COLO829 (cell line): ENCODE measurements at regions not wholly inside any gene's neighbourhood (a gene's known extent, or its start where the extent isn't known, plus 50 kb on each side); places are given as distances from the start of the nearest gene placed in this dataset.

Experiments
- DNase-seq: peaks from one replicate; pipeline ENCODE4 v3.0.0; 2012; ENCODE audit warnings: low spot score

DNA sequence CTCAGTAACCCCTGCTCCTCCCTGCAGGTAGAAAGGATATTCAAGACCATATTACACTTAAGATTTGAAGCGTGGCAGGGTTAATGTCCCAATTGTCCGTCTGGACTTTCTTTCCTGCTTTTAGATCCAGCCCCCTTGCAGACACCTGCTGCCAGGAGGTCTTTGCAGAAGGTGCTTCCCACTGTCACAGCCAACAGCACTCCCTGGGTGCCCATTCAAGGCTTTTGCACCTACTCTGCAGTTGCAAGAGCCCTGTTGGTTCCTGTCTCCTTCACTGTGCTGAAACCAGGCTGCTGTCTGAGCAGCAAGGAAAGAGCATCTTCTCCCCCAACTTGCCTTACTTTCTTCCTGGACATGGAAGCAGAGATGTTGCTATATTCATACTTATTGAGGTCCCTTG is 1043.0 kb upstream of the POU3F3 start:
- no peak for DNase-seq

DNA sequence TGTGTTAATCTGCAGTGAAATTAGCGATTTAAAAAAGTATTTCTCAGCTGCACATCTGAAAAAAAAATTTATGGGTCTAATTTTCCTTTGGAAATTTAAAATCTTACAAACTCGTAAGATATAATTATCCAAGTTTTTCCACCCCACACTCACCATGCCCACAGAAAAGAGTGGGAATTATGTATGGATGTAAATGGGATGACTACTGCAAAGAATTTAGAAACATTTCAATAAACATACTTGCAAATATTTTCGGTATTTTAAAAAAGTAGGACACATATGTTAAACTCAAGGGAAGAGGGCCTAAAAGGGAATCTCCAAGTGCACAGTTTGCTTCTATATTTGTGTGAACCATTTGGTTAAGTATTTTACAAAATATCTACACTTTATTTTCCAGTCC is 1039.9 kb upstream of the POU3F3 start:
- no peak for DNase-seq

DNA sequence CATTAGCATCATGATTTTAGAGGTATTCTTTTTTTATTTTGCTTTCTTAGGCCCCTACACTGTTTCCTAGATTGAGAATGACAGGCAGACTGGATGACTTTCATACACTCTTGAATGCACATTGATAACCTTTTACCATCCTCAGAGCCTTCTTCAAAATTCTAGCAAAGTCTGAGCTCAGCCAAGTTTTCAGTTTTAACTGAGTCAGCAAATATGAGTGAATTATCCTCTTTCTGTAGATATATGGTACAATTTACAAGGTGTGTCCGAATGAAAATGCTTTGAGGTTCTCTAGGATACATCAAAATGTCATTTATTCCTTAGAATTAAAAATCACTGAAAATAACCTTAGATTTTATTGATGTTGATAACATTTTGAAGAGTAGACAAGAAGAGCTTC is 1038.2 kb upstream of the POU3F3 start:
- no peak for DNase-seq

DNA sequence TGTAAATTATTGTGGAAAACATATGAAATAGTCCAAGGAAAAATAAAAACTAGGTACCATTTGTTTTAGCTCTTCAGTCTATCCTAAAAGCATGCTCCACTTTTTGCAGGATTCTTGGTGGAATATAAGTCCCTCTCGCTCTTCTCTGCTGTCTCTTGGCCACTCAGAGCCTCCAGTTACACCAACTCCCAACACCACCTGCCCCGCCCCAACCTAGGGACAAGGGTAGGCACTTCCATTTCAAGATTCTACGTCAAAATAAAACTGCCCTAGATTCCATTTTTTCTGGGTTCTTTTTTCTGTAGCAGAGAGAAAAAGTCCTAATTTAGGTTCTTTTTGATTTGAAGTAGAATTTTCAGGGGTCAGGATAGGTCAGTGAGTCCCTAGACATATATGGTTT is 1036.2 kb upstream of the POU3F3 start:
- DNase-seq, result no peak

DNA sequence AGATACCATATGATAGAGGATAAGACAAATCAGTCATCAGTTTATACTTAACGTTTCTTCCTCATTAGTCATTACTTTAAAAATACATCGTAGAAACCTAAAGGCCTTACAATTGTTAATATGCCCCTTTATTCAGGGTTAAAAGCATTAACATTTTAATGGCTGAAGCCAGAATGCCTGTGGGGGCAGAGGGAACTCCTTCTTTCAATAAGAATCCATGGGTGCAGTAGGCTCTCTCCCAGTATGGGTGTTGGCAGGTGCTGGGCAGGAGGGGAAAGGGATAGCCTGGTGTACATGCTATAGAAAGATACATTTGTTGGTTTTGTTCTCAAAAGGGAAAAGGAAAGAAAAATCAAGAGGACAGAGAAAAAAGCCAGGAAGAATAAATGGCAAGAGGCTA is 1035.7 kb upstream of the POU3F3 start:
- DNase-seq, result no peak

DNA sequence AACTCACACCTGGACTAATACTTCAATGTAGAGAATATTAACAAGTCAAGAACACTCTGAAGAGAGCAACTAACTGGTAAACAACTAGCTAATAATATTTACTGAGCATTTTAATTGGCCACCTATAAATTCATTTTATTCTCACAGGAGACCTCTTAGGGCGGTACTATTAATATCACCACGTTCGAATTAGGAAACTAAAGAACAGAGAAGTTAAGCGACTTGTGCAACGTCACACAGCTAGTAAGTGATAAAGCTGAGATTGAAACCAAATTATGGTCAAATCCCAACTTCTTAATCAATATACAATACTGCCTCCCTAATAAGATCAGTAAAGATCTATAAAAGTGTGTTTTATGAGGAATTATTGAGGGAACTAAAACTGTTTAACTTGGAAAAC is 1034.3 kb upstream of the POU3F3 start:
- no peak for DNase-seq

DNA sequence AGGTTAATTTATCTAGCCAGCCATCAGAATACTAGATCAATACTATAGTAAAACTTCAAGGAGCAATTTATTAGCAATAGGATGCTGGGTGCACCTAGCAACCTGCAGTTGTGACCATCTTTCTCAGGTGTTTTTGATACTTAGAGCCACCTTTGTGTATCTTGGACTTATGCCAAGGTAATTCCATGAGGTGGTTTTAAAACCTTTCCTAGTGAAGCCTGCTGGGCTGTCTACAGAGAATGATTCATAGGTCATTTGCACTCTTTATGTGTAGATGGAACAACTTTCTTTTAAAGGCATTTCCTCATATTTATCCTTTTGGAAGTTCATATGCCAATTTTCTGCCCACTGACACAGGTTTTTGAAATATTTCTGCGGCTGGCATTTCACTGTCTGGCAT is 1030.1 kb upstream of the POU3F3 start:
- DNase-seq, result no peak

DNA sequence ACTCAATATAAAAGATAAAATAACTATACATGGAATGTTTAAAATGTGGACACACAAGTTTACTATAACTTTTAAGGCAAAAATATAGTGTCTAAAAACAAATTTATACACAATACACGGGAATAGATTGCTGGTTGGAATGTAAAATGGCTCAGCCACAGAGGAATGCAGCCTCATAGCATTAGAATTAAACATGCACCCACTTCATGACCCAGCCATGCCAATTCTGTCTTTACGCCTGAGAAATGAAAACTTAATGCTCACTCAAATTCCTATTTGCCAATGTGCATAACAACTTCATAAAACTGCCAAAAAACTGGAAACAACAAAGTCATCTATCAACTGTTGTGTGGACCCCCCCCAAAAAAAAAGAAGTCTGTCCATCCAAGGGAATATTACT is 1006.6 kb upstream of the POU3F3 start:
- no peak for DNase-seq

DNA sequence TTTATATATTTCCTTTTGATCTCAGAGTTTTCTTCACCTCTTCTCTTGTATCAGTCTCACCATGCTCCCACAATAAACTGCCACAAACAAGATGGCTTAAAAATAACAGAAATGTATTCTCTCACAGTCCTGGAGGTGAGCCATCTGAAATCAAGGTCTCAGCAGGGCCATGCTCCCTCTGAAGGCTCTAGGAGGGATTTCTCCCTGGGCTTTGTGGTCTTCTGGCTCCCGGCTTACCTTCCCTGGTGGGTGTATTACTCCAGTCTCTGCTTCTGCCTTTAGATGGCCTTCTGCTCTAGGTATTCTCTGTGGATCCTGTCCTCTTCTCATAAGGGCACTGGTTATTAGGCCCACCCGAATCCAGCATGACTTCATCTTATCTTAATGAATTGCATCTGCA is 994.7 kb upstream of the POU3F3 start:
- DNase-seq, result no peak

DNA sequence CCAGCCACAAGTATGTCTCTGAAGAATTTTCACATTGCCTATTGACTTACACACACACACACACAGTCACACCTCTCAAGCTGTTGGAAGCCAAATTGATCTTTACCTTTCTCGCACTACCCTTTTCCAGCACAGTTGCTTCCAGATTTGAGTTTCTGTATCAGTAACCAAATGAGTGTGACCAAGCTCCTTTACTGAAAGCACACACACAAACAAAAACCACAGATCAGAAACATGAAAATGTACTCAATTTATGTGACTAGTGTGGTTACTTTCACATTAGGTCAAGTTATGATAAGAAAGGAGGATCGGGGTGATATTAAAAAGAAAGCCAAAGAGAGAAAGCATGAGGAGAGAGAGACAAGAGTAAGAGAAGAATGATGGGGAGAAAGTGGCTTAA is 993.9 kb upstream of the POU3F3 start:
- DNase-seq, result no peak

DNA sequence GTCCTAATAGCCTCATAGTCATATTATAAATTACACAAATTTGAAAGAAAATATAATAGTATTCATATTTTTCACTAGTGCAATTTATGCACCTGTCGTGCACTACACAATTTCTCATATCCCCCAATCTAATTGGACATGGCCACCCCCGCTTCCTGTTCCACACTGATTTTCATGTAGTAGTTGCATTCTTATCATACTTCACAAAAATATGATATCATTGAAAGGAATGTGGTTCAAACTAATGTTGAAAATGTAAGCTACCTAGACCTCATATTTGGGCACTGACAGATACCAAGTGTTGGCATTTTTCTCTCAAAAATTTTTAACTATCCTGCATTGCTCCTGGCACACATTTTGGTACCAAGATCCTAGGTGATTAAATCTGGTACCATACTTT is 985.5 kb upstream of the POU3F3 start:
- no peak for DNase-seq

DNA sequence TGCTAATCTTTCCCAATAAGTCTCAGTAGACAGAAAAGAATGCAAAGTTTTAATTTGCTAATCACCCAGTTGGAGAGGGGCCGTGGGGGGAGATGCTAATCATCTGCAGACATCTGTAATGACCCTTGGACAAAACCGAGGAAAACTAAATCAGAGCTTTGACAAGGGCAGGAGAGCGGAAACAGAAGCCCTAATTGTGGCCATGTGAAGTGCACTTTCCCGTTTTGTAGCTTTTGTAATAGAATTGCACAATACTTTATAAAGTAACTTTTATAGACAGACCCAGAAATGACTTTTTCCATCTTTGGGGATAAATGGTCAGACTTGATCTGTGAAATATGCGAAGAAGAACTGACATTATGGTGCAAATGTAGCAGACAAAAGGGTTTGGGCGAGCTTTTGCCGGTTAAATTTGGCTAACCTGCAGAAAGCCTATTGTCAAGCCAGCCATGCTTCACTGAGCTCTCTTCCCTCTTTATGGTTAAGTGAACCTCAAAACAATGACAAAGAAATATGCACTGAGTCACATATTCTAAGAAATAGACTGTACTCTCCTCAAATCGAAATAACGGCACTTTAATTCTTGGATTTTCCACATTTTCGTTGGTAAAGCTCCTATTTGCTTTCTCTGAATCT is 980.1 kb upstream of the POU3F3 start:
- DNase-seq, result no peak

DNA sequence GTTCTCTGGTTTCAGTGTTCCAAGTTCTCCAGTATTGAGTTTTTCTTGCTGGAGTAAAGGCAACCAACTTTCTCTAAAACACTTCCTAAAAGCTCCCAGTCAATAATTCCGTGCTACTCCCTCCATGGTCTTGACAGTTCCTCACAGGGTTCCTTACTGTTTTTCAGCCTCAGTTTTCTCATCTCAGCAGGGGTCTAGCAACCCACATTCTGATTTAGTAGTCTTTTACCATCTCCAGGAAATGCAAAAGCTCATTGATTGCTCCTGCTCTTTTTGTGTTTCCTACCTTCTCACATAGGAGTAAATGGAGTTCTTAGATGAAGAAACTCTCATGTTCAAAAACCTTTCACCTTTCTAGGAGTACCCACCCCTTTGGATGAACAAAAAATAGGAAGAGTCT is 978.8 kb upstream of the POU3F3 start:
- DNase-seq, result no peak

DNA sequence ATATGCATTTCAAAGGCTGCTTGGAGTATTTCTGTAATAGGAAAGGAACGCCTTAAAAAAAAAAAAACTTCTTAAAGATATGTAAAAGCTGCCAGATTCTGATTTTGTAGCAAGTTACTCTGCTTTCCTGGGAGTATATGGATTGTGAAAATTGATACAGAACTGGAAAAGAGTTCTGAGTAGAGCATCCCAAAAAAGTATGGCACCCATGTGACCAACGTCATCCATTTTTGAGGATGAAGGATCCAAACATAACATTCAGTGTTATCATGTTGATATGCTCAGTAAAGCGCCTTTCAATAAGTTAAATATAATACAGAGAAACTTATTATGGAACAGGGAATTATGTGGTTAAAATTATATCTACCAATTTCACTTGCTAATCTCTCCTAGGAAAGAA is 978.4 kb upstream of the POU3F3 start:
- DNase-seq, result no peak

DNA sequence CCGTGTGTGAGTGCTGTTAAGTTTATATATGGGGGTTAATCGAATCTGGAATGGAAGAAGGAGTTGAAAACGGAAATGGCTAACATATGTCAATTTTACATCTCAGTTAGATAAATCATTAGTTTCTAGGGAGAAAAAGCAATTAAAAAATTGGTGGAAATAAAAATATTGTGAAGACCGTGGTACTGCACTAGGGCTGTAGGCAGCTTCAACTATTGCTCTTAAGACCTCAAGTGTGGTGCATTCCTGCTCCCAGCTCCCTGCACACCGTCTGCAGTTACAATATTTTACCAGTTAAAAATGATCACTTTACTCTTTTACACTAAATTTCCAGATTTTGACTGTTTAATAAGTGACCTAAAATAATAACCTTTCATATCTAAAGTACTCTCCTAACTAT is 977.3 kb upstream of the POU3F3 start:
- DNase-seq, result no peak

DNA sequence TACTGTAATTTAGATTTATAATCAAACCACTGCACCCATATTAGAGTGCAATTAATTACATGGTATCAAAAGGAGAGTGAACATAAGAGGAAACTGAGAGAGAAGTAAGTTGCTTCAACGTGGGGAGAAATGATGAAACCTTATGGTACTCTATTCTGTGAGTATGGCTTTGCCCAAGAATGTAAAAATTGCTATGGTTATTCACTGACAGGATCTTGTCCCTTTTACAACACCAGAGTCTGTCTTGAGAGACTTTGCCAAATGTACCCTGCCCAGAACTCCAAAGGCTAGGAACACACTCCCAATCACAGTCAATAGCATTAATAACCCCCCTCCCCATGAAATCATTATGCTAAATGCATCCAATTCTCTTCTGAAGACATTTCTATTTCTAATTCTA is 974.8 kb upstream of the POU3F3 start:
- DNase-seq, result no peak

DNA sequence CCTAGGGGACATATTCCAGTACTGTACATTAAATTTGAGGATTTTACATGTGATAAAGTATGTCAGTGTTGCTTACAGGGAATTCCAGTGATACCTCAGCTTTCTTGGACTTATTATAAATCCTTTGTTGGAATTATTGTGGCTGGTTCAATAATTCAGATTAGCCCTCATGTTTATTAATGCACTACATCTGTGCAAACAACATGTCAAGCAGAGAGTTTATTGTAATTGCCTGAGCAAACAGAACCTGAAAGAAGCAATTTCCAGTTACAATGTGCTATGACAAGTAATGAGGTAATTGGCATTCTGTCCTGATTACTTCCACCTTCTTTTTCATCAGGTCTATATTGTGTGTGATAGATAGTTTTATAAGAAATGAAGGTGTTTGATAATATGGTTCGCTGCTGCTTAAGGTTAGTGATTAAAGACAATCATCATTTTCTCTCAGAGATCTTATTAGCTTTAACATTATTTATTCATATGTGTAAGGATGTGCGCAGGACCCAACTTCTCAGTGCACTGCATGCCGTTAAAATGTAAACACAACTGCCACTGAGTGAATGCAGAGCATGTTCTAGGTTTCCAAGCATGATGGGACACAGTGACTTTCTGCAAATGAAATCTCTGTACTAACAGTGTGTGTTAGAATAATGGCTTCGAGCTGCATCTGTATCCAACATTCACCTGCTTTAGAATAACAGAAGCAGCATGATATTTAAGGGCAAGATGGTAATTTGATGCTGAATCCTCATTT is 973.7 kb upstream of the POU3F3 start:
- DNase-seq, result no peak

DNA sequence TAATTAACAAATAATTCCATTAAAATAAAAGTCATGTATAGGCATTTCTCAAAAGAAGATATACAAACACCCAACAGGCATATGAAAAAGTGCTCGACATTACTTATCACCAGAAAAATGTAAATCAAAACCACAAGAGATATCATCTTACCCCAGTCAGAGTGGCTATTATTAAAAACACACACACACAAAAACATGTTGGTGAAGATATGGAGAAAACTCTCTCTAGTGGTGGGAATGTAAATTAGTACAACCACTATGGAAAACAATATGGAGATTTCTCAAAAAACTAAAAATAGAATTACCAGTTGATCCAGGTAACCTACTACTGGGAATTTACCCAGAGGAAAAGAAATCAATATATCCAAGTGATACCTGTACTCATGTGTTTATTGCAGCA is 966.3 kb upstream of the POU3F3 start:
- DNase-seq, result no peak

DNA sequence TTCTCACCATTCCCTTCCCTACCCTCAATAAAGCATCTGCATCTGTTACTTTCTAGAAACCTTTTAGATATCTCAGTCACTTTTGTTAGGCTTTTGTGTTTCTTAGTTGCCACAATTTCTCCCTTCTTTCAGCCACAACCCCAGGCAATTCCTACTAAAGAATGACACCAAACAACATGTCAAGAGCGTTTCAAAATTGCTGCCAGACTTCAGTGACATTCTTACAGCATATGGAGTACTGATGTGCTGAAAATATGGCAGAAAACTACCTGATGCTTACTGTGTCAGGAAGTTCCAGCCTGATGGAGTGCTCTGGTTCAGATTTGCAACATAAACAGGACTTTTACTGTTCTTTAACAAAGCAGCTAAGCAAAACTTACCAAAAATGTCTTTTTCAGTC is 957.7 kb upstream of the POU3F3 start:
- DNase-seq, result no peak

DNA sequence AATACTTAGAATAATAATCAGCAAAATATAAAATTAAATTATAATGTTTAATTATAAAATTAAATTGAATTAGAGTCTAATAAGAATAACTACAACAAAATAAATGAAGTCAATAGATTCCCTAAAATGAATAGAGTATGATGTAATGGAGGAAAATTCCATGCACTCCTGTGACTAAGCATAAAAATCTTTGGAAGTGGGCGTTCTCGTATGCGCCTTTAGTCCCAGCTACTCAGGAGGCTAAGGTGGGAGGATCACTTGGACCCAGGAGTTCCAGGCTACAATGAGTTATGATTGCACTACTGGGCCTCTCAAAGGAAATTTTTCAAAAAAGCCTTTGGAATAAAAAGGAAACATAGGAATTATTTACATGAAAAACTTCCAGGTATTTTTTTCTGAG is 955.4 kb upstream of the POU3F3 start:
- no peak for DNase-seq

DNA sequence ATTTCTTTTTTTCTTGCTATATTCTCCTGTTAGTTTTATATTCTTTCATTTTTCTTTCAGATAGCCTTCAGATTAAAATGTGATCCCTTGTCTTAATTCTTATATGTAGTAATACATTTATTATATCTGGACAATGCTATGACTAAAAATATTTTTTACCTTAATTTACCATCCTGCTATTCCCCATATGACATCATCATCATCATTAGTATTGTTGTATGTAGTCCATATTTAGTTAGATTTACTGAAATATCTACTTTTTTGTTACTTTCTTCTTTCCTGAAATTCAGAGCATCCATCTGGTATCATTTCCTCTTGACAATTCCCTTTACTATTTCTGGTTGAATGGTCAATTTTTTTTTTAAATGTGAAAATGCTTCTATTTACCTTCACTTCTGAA is 951.6 kb upstream of the POU3F3 start:
- no peak for DNase-seq

DNA sequence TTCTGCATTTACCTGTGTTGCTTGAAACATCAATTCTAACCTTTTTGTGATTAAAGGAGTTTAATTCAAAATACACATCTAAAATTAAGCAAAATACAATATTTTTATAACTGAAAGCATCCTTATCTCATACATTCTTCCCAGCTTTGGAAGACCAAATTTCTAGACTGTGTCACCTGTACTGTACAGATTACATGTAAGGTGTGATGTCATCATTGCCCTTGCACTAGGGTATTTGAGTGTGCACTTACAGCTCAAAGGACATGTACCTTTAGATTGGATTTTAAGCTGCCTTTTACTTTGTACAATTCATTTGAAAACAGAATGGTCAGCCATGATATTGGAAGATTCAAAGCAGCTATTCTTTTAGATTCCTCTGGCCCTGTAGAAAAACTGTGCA is 932.8 kb upstream of the POU3F3 start:
- no peak for DNase-seq

DNA sequence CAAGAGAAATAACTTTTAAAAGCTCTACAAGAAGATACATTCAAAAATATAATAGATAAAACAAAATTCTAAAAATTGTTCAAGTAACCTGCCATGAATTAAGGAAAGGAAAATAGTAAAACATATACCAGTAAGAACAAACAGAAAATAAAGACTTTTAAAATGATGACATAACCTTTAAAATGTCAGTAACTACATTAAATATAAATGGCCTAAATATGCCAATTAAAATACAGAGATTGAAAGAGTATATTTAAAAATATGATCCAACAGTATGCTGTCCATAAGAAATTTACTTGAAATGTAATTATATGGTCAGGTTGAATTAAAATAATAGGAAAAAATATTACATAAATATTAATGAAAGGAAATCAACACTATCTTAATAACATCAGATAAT is 911.7 kb upstream of the POU3F3 start:
- DNase-seq, result no peak

DNA sequence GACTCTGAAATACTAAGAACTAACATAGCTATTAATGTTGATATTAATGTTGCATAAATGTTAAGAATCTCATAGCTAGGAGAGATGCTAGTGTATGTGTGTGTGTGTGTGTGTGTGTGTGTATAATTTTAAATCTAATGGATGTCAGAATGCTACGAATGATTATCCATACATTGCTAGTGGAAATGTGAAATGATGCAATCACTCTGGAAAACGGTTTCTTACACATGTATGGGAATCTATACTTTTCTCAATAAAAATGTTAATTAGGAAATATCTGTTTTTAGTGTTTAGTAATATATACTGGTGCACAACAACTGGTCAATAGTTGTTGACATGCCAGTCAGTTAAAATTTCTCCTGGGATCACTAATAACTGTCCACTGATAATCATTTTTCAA is 908.8 kb upstream of the POU3F3 start:
- no peak for DNase-seq
